ENCODE measurements at regions not wholly inside any gene's neighbourhood (a gene's known extent, or its start where the extent isn't known, plus 50 kb on each side); places are given as distances from the start of the nearest gene placed in this dataset.
"Not testable (repeated sequence)": the region's sequence is repeated elsewhere in the genome, so short reads cannot be mapped to it uniquely, and the experiment has no call there.

DNA sequence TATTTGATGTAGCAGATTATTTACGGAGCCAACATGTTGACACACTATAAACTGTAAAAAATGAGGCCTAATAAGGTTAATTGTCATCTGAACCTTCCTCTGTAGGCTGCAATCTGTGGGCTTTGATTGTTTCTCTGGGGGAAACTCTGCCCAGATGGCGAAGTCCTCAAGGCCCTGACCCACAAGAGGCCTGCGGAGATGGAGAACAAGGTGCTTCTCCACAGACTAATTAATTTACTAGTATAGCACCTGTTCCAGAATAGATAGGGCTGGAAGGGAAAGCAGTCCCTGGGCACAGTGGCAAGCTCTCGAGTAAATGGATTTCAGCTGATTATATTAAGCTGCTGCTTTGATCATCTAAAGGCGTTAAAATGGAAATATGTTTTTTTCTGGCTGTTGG lies 338.8 kb upstream of the DNAJC19 start:
- Histone ChIP-seq H3K9ac (ENCODE audit: low read length) (no peak overlapping the region), H3K27me3 (replicated peaks; ENCODE audit: control insufficient read depth, insufficient read depth, low read length) (no peaks in the 10 kb centered on the region), H3K9me3 (ENCODE audit: control insufficient read depth, low read length) (no peaks in the 10 kb centered on the region), H3K4me3 (ENCODE audit: low read length) (no peak overlapping the region), H3K36me3 (ENCODE audit: control insufficient read depth, insufficient read depth, low read length, severe bottlenecking) (no peaks in the 10 kb centered on the region), H3K4me1 (ENCODE audit: control insufficient read depth, insufficient read depth, low read length) (no peaks in the 10 kb centered on the region)
- no peak for DNase-seq (ENCODE audit: low read depth)

DNA sequence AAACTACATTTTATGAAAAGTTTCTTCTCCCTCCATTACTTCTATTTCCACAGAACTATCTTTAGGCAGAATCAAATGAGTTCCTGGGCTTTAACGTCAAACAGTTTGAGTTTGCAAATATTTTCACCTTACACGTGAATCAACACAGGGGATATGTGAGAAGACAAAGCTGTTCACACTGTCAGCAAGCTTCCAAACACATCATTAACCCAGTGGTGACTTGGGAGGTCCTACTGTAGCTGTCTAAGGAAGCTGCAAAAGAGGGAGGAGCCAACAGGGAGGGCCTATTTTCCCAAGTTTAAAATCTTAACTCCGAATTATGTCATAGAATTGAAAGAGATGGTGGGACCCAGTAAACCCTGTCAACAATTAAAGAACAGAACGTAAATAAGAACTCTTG lies 337.8 kb upstream of the DNAJC19 start:
- no peak overlapping the region for H3K9ac ChIP-seq (ENCODE audit: low read length)
- no peak for DNase-seq (ENCODE audit: low read depth)
- H3K4me3 ChIP-seq (ENCODE audit: low read length) = no peak overlapping the region
- no peaks in the 10 kb centered on the region for H3K36me3 ChIP-seq (ENCODE audit: control insufficient read depth, insufficient read depth, low read length, severe bottlenecking)
- no peaks in the 10 kb centered on the region for H3K27me3 ChIP-seq (replicated peaks; ENCODE audit: control insufficient read depth, insufficient read depth, low read length)
- H3K9me3 ChIP-seq (ENCODE audit: control insufficient read depth, low read length) = peaks cover 5% of the 10 kb centered on the region
- no peaks in the 10 kb centered on the region for H3K4me1 ChIP-seq (ENCODE audit: control insufficient read depth, insufficient read depth, low read length)

DNA sequence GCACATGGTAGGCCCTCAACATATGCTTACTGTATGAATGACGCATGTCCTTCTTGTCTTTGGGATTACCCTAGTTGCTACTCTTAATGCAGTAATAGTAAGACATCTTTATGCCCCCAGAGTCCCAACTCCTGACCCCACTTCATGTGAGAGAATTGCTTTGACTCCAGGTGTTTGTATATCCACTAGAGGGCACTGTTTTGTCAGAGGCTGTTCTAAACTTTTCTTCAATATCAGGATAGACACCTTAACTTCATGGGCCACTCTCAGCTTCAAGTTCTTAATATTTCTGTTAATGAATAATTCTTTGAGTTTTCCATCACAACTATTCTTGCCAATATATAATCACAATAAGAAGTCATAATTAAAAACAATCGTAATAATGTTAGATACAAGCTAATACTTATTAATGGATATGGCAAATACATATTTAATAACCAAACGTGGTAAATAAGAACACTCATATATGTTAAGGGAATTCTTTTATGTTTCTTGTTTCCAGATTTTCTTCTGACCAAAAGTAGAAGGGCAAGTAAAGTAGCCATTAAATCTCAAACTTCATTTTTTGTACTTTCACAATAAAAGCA lies 337.2 kb upstream of the DNAJC19 start:
- H3K4me3 ChIP-seq (ENCODE audit: low read length) = no peak overlapping the region
- H3K9ac ChIP-seq (ENCODE audit: low read length) = no peak overlapping the region
- H3K9me3 ChIP-seq (ENCODE audit: control insufficient read depth, low read length) = peaks cover 9% of the 10 kb centered on the region
- no peaks in the 10 kb centered on the region for H3K4me1 ChIP-seq (ENCODE audit: control insufficient read depth, insufficient read depth, low read length)
- no peaks in the 10 kb centered on the region for H3K36me3 ChIP-seq (ENCODE audit: control insufficient read depth, insufficient read depth, low read length, severe bottlenecking)
- H3K27me3 ChIP-seq (replicated peaks; ENCODE audit: control insufficient read depth, insufficient read depth, low read length) = no peaks in the 10 kb centered on the region
- DNase-seq (ENCODE audit: low read depth) = peak; percentile 0

GRCh38 chr3:181324516-181324915 lies 335.0 kb upstream of the DNAJC19 start:
- H3K4me1 ChIP-seq (ENCODE audit: control insufficient read depth, insufficient read depth, low read length); H3K36me3 ChIP-seq (ENCODE audit: control insufficient read depth, insufficient read depth, low read length, severe bottlenecking); H3K9me3 ChIP-seq (ENCODE audit: control insufficient read depth, low read length); H3K27me3 ChIP-seq (replicated peaks; ENCODE audit: control insufficient read depth, insufficient read depth, low read length); H3K9ac ChIP-seq (ENCODE audit: low read length); DNase-seq (ENCODE audit: low read depth); H3K4me3 ChIP-seq (ENCODE audit: low read length): not testable (repeated sequence)

DNA sequence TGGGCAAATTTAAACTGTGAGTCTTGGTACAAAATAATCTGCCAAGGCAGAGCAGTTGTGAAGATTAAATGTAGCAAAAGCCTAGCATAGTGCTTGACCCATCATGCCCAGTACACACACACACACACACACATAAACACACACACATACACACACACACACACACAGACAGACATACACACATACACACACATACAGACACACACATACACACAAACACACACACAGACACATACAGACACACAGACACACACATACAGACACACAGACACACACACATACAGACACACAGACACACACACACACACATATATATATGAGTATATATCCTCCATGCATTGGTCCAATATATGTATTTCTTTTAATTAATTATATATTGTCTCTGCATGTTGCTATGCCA lies 328.8 kb upstream of the DNAJC19 start:
- no peaks in the 10 kb centered on the region for H3K27me3 ChIP-seq (replicated peaks; ENCODE audit: control insufficient read depth, insufficient read depth, low read length)
- H3K9me3 ChIP-seq (ENCODE audit: control insufficient read depth, low read length) = peaks cover 9% of the 10 kb centered on the region
- H3K9ac ChIP-seq (ENCODE audit: low read length) = no peak overlapping the region
- H3K36me3 ChIP-seq (ENCODE audit: control insufficient read depth, insufficient read depth, low read length, severe bottlenecking) = no peaks in the 10 kb centered on the region
- H3K4me3 ChIP-seq (ENCODE audit: low read length) = no peak overlapping the region
- no peak for DNase-seq (ENCODE audit: low read depth)
- H3K4me1 ChIP-seq (ENCODE audit: control insufficient read depth, insufficient read depth, low read length) = no peaks in the 10 kb centered on the region

GRCh38 chr3:181317508-181317907 lies 328.0 kb upstream of the DNAJC19 start:
- Histone ChIP-seq H3K4me3 (ENCODE audit: low read length) (no peak overlapping the region), H3K27me3 (replicated peaks; ENCODE audit: control insufficient read depth, insufficient read depth, low read length) (no peaks in the 10 kb centered on the region), H3K9me3 (ENCODE audit: control insufficient read depth, low read length) (peaks cover 5% of the 10 kb centered on the region), H3K9ac (ENCODE audit: low read length) (no peak overlapping the region), H3K36me3 (ENCODE audit: control insufficient read depth, insufficient read depth, low read length, severe bottlenecking) (no peaks in the 10 kb centered on the region), H3K4me1 (ENCODE audit: control insufficient read depth, insufficient read depth, low read length) (no peaks in the 10 kb centered on the region)
- DNase-seq (ENCODE audit: low read depth) = no peak

DNA sequence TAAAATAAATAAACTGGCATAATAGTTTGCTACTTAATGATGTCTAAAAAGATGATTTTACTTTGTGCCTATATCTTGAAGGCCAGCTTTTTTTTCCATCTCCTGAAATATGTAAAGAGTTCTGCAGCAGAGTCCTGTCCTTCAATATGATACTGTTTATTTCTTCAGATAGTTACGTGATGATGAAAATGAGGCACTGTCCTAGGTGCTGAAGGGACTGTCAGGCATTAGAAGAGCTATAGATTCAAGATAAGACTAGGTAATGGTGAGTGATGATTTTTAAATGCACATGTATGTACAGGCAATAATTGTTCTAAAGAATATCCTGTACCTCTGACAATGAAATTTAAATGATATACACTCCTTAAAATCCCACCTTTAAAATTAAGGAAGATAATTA lies 326.9 kb upstream of the DNAJC19 start:
- DNase-seq (ENCODE audit: low read depth) = peak; percentile 2
- H3K27me3 ChIP-seq (replicated peaks; ENCODE audit: control insufficient read depth, insufficient read depth, low read length) = no peaks in the 10 kb centered on the region
- no peak overlapping the region for H3K4me3 ChIP-seq (ENCODE audit: low read length)
- H3K9ac ChIP-seq (ENCODE audit: low read length) = no peak overlapping the region
- H3K4me1 ChIP-seq (ENCODE audit: control insufficient read depth, insufficient read depth, low read length) = no peaks in the 10 kb centered on the region
- no peaks in the 10 kb centered on the region for H3K36me3 ChIP-seq (ENCODE audit: control insufficient read depth, insufficient read depth, low read length, severe bottlenecking)
- no peaks in the 10 kb centered on the region for H3K9me3 ChIP-seq (ENCODE audit: control insufficient read depth, low read length)

DNA sequence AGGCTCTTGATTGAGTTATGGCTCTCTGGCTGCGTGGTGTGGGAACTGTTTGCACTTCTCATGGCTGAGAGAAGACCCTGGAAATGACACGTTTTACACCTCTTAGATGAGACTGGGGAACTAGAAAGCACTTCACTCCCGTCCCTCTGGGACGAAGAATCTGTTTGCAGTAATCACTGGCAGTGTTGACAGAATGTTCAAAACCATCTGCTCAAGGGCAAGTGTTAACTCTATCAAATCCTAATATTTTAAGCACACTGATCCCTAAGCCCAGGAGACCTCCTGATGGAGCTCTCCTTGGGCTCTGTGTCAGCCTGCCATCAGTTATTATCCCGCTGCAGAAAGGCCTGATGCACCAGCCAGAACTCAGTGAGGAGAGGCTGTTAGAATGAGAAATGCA lies 323.8 kb upstream of the DNAJC19 start:
- Histone ChIP-seq H3K9me3 (ENCODE audit: control insufficient read depth, low read length) (no peaks in the 10 kb centered on the region), H3K36me3 (ENCODE audit: control insufficient read depth, insufficient read depth, low read length, severe bottlenecking) (no peaks in the 10 kb centered on the region), H3K4me1 (ENCODE audit: control insufficient read depth, insufficient read depth, low read length) (no peaks in the 10 kb centered on the region), H3K4me3 (ENCODE audit: low read length) (no peak overlapping the region), H3K9ac (ENCODE audit: low read length) (no peak overlapping the region), H3K27me3 (replicated peaks; ENCODE audit: control insufficient read depth, insufficient read depth, low read length) (peaks cover 3% of the 10 kb centered on the region)
- no peak for DNase-seq (ENCODE audit: low read depth)

DNA sequence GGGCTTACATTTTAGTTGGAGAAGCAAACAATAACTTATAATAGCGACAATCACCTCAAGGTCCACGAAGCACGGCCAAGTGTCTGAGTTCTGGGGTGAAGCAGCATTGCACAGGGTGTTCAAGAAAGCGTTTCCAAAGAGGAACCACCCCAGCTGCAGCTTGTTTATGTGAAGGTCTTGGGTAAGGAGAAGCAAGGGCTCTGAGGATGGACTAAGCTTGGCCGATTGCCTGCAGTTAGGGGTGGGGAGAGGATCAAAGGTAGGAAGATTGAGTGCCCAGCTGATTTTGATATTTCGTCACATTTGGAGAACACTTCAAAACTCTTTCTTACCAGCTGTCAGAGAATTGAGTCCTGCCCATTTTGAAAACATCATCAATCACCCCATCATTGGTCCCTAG lies 321.6 kb upstream of the DNAJC19 start:
- no peaks in the 10 kb centered on the region for H3K4me1 ChIP-seq (ENCODE audit: control insufficient read depth, insufficient read depth, low read length)
- H3K9me3 ChIP-seq (ENCODE audit: control insufficient read depth, low read length) = no peaks in the 10 kb centered on the region
- DNase-seq (ENCODE audit: low read depth) = no peak
- no peaks in the 10 kb centered on the region for H3K36me3 ChIP-seq (ENCODE audit: control insufficient read depth, insufficient read depth, low read length, severe bottlenecking)
- no peak overlapping the region for H3K9ac ChIP-seq (ENCODE audit: low read length)
- H3K27me3 ChIP-seq (replicated peaks; ENCODE audit: control insufficient read depth, insufficient read depth, low read length) = peaks cover 3% of the 10 kb centered on the region
- H3K4me3 ChIP-seq (ENCODE audit: low read length) = no peak overlapping the region

DNA sequence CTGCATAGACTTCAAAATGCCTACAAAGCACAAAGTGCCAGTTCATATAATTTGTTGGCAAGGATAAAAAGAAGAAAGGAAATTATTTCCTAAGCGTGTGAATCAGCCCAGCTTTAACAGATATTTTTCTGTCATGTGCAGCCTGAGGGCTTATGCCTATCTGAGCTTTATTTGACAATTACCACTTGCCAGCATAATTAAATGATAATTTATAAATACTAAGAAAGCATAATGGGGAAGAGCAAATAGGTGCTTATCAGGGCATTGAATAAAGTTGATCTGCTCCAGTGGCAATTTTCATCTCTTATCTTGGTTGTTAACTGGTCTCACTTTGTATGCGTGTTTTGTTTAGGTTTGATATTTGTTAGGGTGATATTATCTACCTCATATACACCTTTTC lies 313.4 kb upstream of the DNAJC19 start:
- no peaks in the 10 kb centered on the region for H3K27me3 ChIP-seq (replicated peaks; ENCODE audit: control insufficient read depth, insufficient read depth, low read length)
- no peaks in the 10 kb centered on the region for H3K36me3 ChIP-seq (ENCODE audit: control insufficient read depth, insufficient read depth, low read length, severe bottlenecking)
- DNase-seq (ENCODE audit: low read depth) = no peak
- H3K4me1 ChIP-seq (ENCODE audit: control insufficient read depth, insufficient read depth, low read length) = no peaks in the 10 kb centered on the region
- H3K9me3 ChIP-seq (ENCODE audit: control insufficient read depth, low read length) = no peaks in the 10 kb centered on the region
- H3K9ac ChIP-seq (ENCODE audit: low read length) = no peak overlapping the region
- H3K4me3 ChIP-seq (ENCODE audit: low read length) = no peak overlapping the region

GRCh38 chr3:181300033-181300432 lies 310.5 kb upstream of the DNAJC19 start:
- DNase-seq (ENCODE audit: low read depth) = no peak
- Histone ChIP-seq H3K4me3 (ENCODE audit: low read length) (no peak overlapping the region), H3K9me3 (ENCODE audit: control insufficient read depth, low read length) (no peaks in the 10 kb centered on the region), H3K27me3 (replicated peaks; ENCODE audit: control insufficient read depth, insufficient read depth, low read length) (no peaks in the 10 kb centered on the region), H3K4me1 (ENCODE audit: control insufficient read depth, insufficient read depth, low read length) (no peaks in the 10 kb centered on the region), H3K36me3 (ENCODE audit: control insufficient read depth, insufficient read depth, low read length, severe bottlenecking) (no peaks in the 10 kb centered on the region), H3K9ac (ENCODE audit: low read length) (no peak overlapping the region)

- Histone ChIP-seq H3K9ac (ENCODE audit: low read length) (no peak overlapping the region), H3K4me3 (ENCODE audit: low read length) (no peak overlapping the region), H3K4me1 (ENCODE audit: control insufficient read depth, insufficient read depth, low read length) (no peaks in the 10 kb centered on the region), H3K9me3 (ENCODE audit: control insufficient read depth, low read length) (no peaks in the 10 kb centered on the region), H3K27me3 (replicated peaks; ENCODE audit: control insufficient read depth, insufficient read depth, low read length) (no peaks in the 10 kb centered on the region), H3K36me3 (ENCODE audit: control insufficient read depth, insufficient read depth, low read length, severe bottlenecking) (no peaks in the 10 kb centered on the region)
- no peak for DNase-seq (ENCODE audit: low read depth)
Observed at GRCh38 chr3:181298421-181298820, 308.9 kb upstream of the DNAJC19 start.

All from adipocyte (in vitro differentiated cells).